Liver (tissue), 7 donors: ENCODE measurements at regions not wholly inside any gene's neighbourhood (a gene's known extent, or its start where the extent isn't known, plus 50 kb on each side); places are given as distances from the start of the nearest gene placed in this dataset.

Source experiments
- DNase-seq: peaks from one replicate; pipeline ENCODE4 v3.0.0-alpha.2; 2017; ENCODE audit warnings: low spot score
- H3K27ac ChIP-seq, 2 donors: one replicate each; pipeline ENCODE4 v1.7.0; 2013; ENCODE audit warnings: inconsistent platforms in 2 of 2, low read length in 2 of 2, control low read depth in 1 of 2, low read depth in 1 of 2, mild to moderate bottlenecking in 1 of 2
- H3K27me3 ChIP-seq, 4 donors: one replicate each; pipeline versions ENCODE4 v1.6.1 to v1.7.0; 2013; ENCODE audit warnings: low read length in 3 of 4, inconsistent platforms in 1 of 4, mild to moderate bottlenecking in 1 of 4, moderate library complexity in 1 of 4; ENCODE audit not compliant: control insufficient read depth in 4 of 4, insufficient read depth in 4 of 4
- H3K36me3 ChIP-seq, 4 donors: one replicate each; pipeline versions ENCODE4 v1.6.1 to v1.7.0; 2013; ENCODE audit warnings: low read length in 3 of 4, mild to moderate bottlenecking in 3 of 4, low read depth in 1 of 4, moderate library complexity in 1 of 4; ENCODE audit not compliant: control insufficient read depth in 4 of 4, insufficient read depth in 3 of 4
- H3K4me1 ChIP-seq, 4 donors: one replicate each; pipeline versions ENCODE4 v1.6.1 to v1.7.0; 2013; ENCODE audit warnings: low read length in 3 of 4, mild to moderate bottlenecking in 3 of 4, moderate library complexity in 1 of 4; ENCODE audit not compliant: control insufficient read depth in 4 of 4, insufficient read depth in 4 of 4
- H3K4me3 ChIP-seq, 3 donors: one replicate each; pipeline versions ENCODE4 v1.6.1 to v1.7.0; 2013; ENCODE audit warnings: low read length in 3 of 3, control low read depth in 1 of 3, low read depth in 1 of 3, mild to moderate bottlenecking in 1 of 3
- H3K9ac ChIP-seq, 2 donors: one replicate each; pipeline ENCODE4 v1.7.0; 2013; ENCODE audit warnings: low read length in 2 of 2, mild to moderate bottlenecking in 2 of 2, moderate library complexity in 2 of 2, control low read depth in 1 of 2, low read depth in 1 of 2
- H3K9me3 ChIP-seq, 4 donors: one replicate each; pipeline versions ENCODE4 v1.6.1 to v1.7.0; 2013; ENCODE audit warnings: low read length in 3 of 4; ENCODE audit not compliant: control insufficient read depth in 4 of 4
- EGR1 ChIP-seq, 2 donors: IDR thresholded peaks; 2 replicates each; pipeline ENCODE4 v1.6.1; 2016 to 2018; ENCODE audit warnings: antibody characterized with exemption in 2 of 2, low read depth in 2 of 2
- FOXA1 ChIP-seq: IDR thresholded peaks from 2 replicates; pipeline ENCODE4 v1.6.1; 2016; ENCODE audit warnings: antibody characterized with exemption
- GABPA ChIP-seq, 2 donors: IDR thresholded peaks in 1 of 2; conservative IDR thresholded peaks in 1 of 2; 2 replicates each; pipeline ENCODE4 v1.6.1; 2016; ENCODE audit warnings: antibody characterized with exemption in 2 of 2, mild to moderate bottlenecking in 1 of 2, moderate library complexity in 1 of 2
- HNF4G ChIP-seq: IDR thresholded peaks from 2 replicates; pipeline ENCODE4 v1.6.1; 2016; ENCODE audit warnings: antibody characterized with exemption
- MAX ChIP-seq: IDR thresholded peaks from 2 replicates; pipeline ENCODE4 v1.6.1; 2016; ENCODE audit warnings: antibody characterized with exemption
- RAD21 ChIP-seq, 2 donors: IDR thresholded peaks; 2 replicates each; pipeline ENCODE4 v1.6.1; 2016; ENCODE audit warnings: antibody characterized with exemption in 2 of 2, mild to moderate bottlenecking in 2 of 2
- REST ChIP-seq: IDR thresholded peaks from 2 replicates; pipeline ENCODE4 v1.6.1; 2016; ENCODE audit warnings: antibody characterized with exemption, mild to moderate bottlenecking
- RXRA ChIP-seq, 2 donors: IDR thresholded peaks; 2 replicates each; pipeline ENCODE4 v1.6.1; 2017 to 2018; ENCODE audit warnings: antibody characterized with exemption in 2 of 2, mild to moderate bottlenecking in 1 of 2
- TAF1 ChIP-seq: conservative IDR thresholded peaks from 2 replicates; pipeline ENCODE4 v1.6.1; 2016; ENCODE audit warnings: antibody characterized with exemption, mild to moderate bottlenecking
- YY1 ChIP-seq: IDR thresholded peaks from 2 replicates; pipeline ENCODE4 v1.6.1; 2016; ENCODE audit warnings: antibody characterized with exemption, mild to moderate bottlenecking
- ZBTB33 ChIP-seq: IDR thresholded peaks from 2 replicates; pipeline ENCODE4 v1.6.1; 2016; ENCODE audit warnings: antibody characterized with exemption
- WGBS: extraction: QIAGEN DNeasy Blood & Tissue Kit; methylation state at CpG from one replicate; pipeline ENCODE4 v1.1.7; 2013; 5-methylcytosine and 5-hydroxymethylcytosine counted together
- donor health status: healthy.
- donor health status: healthy.
- donor health status: healthy.
- donor health status: healthy.

GRCh38 chr6:120328521-120328920 lies 979.0 kb upstream of the MAN1A1 start:
- Histone ChIP-seq H3K4me1 (no peaks in the 10 kb centered on the region), H3K36me3 (no peaks in the 10 kb centered on the region), H3K4me3 (no peak overlapping the region), H3K9me3 (no peaks in the 10 kb centered on the region), H3K27ac (no peak overlapping the region), H3K27me3 (no peaks in the 10 kb centered on the region), H3K9ac (no peak overlapping the region)
- no peak for DNase-seq
- 58% methylated on average over 1 of the region's 1 CpG for WGBS
- TF ChIP-seq REST (no peak), YY1 (no peak), ZBTB33 (no peak)

GRCh38 chr6:120320481-120321162 lies 971.1 kb upstream of the MAN1A1 start:
- H3K9me3 ChIP-seq, result peaks cover 0 to 6% (median 0%) of the 10 kb centered on the region in 4 donors
- TF ChIP-seq GABPA (IDR thresholded peaks at IDR 0.05 in 1 of 2, conservative IDR thresholded peaks at IDR 0.05 in 1 of 2) (no peak), TAF1 (no peak), FOXA1 (no peak)
- H3K4me3 ChIP-seq, result no peak overlapping the region
- H3K27ac ChIP-seq, result no peak overlapping the region
- H3K36me3 ChIP-seq, result no peaks in the 10 kb centered on the region
- no peaks in the 10 kb centered on the region for H3K4me1 ChIP-seq
- no peaks in the 10 kb centered on the region for H3K27me3 ChIP-seq
- 69% methylated on average over 2 of the region's 2 CpGs for WGBS
- DNase-seq, result no peak
- H3K9ac ChIP-seq, result no peak overlapping the region

GRCh38 chr6:120304223-120304622 lies 954.7 kb upstream of the MAN1A1 start:
- no peak overlapping the region for H3K4me3 ChIP-seq
- DNase-seq, result no peak
- no peaks in the 10 kb centered on the region for H3K36me3 ChIP-seq
- H3K27me3 ChIP-seq, result no peaks in the 10 kb centered on the region
- 88% methylated on average over 1 of the region's 1 CpG for WGBS
- no peak overlapping the region for H3K9ac ChIP-seq
- no peaks in the 10 kb centered on the region for H3K9me3 ChIP-seq
- H3K27ac ChIP-seq, result no peak overlapping the region
- no peak for TF ChIP-seq HNF4G
- no peak for TF ChIP-seq GABPA (IDR thresholded peaks at IDR 0.05 in 1 of 2, conservative IDR thresholded peaks at IDR 0.05 in 1 of 2)
- TF ChIP-seq RXRA (IDR thresholded peaks at IDR 0.05), result no peak
- TF ChIP-seq RAD21 (IDR thresholded peaks at IDR 0.05), result no peak
- TF ChIP-seq YY1, result no peak
- no peak for TF ChIP-seq TAF1
- no peak for TF ChIP-seq ZBTB33
- no peak for TF ChIP-seq MAX
- TF ChIP-seq EGR1 (IDR thresholded peaks at IDR 0.05; ENCODE audit: low read depth in 2 of 2), result no peak
- no peak for TF ChIP-seq REST
- no peak for TF ChIP-seq FOXA1
- H3K4me1 ChIP-seq, result no peaks in the 10 kb centered on the region
